PFSK-1 (cell line): ENCODE measurements at regions not wholly inside any gene's neighbourhood (a gene's known extent, or its start where the extent isn't known, plus 50 kb on each side); places are given as distances from the start of the nearest gene placed in this dataset.

Experiments used
- FOXP2 ChIP-seq: optimal IDR thresholded peaks from 2 replicates; pipeline ENCODE3; 2011; ENCODE audit warnings: borderline replicate concordance, control low read depth, inconsistent platforms; ENCODE audit not compliant: insufficient read depth; ENCODE audit errors: extremely low read length, extremely low read depth
- POLR2AphosphoS5 ChIP-seq: IDR thresholded peaks from 2 replicates; pipeline ENCODE4 v1.6.1; 2012; ENCODE audit warnings: low read depth, mild to moderate bottlenecking, control low read depth, low read length, moderate library complexity
- SIN3A ChIP-seq: IDR thresholded peaks from 2 replicates; pipeline ENCODE4 v1.6.1; 2012; ENCODE audit warnings: mild to moderate bottlenecking, low read length, moderate library complexity, borderline replicate concordance; ENCODE audit not compliant: insufficient read depth
- TAF1 ChIP-seq: IDR thresholded peaks from 2 replicates; pipeline ENCODE4 v1.6.1; 2012; ENCODE audit warnings: low read length, control low read depth, borderline replicate concordance; ENCODE audit not compliant: insufficient read depth
- TF ChIP-seq, protein P1 (sequence below), 2 experiments: IDR thresholded peaks; 2 replicates each; pipeline versions ENCODE4 v1.6.1 to v1.8.0; 2011 to 2012; ENCODE audit warnings: low read depth in 2 of 2, low read length in 2 of 2, control low read depth in 1 of 2, inconsistent platforms in 1 of 2, mild to moderate bottlenecking in 1 of 2, moderate library complexity in 1 of 2; ENCODE audit not compliant: insufficient read depth in 1 of 2

DNA sequence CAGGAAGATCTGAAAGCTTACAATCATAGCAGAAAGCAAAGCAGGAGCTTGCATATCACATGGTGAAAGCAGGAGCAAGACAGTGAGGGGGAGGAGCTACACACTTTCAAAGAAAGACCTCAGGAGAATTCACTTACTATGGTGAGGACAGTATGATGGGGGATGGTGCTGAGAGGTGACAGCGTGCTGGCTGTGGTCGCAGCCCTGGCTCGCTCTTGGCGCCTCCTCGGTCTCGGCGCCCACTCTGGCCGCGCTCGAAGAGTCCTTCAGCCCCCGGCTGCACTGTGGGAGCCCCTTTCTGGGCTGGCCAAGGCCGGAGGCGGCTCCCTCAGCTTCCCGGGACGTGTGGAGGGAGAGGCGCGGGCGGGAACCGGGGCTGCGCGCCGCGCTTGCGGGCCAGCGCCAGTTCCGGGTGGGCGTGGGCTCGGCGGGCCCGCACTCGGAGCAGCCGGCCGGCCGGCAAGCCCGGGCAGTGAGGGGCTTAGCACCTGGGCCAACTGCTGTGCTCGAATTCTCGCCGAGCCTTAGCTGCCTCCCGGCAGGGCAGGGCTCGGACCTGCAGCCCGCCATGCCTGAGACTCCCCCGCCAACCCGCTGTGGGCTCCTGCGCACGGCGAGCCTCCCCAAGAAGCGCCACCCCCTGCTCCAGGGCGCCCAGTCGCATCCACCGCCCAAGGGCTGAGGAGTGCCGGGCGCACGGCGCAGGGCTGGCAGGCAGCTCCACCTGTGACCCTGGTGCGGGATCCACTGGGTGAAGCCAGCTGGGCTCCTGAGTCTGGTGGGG, 131.9 kb upstream of the SPATS2L start:
- no peak for TF ChIP-seq SIN3A
- TF ChIP-seq POLR2AphosphoS5 = no peak
- no peak for TF ChIP-seq TAF1
- TF ChIP-seq FOXP2 = no peak
- TF ChIP-seq, protein P1, sequence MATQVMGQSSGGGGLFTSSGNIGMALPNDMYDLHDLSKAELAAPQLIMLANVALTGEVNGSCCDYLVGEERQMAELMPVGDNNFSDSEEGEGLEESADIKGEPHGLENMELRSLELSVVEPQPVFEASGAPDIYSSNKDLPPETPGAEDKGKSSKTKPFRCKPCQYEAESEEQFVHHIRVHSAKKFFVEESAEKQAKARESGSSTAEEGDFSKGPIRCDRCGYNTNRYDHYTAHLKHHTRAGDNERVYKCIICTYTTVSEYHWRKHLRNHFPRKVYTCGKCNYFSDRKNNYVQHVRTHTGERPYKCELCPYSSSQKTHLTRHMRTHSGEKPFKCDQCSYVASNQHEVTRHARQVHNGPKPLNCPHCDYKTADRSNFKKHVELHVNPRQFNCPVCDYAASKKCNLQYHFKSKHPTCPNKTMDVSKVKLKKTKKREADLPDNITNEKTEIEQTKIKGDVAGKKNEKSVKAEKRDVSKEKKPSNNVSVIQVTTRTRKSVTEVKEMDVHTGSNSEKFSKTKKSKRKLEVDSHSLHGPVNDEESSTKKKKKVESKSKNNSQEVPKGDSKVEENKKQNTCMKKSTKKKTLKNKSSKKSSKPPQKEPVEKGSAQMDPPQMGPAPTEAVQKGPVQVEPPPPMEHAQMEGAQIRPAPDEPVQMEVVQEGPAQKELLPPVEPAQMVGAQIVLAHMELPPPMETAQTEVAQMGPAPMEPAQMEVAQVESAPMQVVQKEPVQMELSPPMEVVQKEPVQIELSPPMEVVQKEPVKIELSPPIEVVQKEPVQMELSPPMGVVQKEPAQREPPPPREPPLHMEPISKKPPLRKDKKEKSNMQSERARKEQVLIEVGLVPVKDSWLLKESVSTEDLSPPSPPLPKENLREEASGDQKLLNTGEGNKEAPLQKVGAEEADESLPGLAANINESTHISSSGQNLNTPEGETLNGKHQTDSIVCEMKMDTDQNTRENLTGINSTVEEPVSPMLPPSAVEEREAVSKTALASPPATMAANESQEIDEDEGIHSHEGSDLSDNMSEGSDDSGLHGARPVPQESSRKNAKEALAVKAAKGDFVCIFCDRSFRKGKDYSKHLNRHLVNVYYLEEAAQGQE (IDR thresholded peaks at IDR 0.05; ENCODE audit: insufficient read depth in 1 of 2, low read depth in 2 of 2, low read length in 2 of 2) = no peak

GRCh38 chr2:200177971-200178911, 128.3 kb upstream of the SPATS2L start:
- TF ChIP-seq SIN3A = no peak
- TF ChIP-seq FOXP2 = no peak
- TF ChIP-seq POLR2AphosphoS5 = no peak
- no peak for TF ChIP-seq TAF1
- TF ChIP-seq, protein P1 (IDR thresholded peaks at IDR 0.05; ENCODE audit: insufficient read depth in 1 of 2, low read depth in 2 of 2, low read length in 2 of 2) = no peak

DNA sequence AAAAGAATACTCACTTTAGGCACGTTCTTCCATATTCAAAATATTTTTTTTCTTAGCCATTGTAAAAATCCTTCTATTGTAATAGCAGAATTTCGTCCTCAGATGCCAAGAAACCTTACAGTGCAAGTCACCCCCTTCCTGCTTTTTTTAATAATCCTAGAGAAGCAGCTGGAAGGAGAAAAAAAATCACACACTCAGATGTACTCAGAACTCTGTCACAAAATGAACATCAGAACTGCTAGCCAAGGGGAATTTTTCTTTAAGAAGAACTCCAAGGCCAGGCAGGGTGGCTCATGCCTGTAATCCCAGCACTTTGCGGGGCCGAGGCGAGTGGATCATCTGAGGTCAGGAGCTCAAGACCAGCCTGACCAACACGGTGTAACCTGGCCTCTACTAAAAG, 127.3 kb upstream of the SPATS2L start:
- TF ChIP-seq POLR2AphosphoS5 = no peak
- TF ChIP-seq, protein P1 (IDR thresholded peaks at IDR 0.05; ENCODE audit: insufficient read depth in 1 of 2, low read depth in 2 of 2, low read length in 2 of 2) = no peak
- TF ChIP-seq TAF1 = no peak
- TF ChIP-seq SIN3A = no peak
- TF ChIP-seq FOXP2 = no peak

- no peak for TF ChIP-seq TAF1
- no peak for TF ChIP-seq FOXP2
- TF ChIP-seq, protein P1 (IDR thresholded peaks at IDR 0.05; ENCODE audit: insufficient read depth in 1 of 2, low read depth in 2 of 2, low read length in 2 of 2) = no peak
- TF ChIP-seq POLR2AphosphoS5 = no peak
- TF ChIP-seq SIN3A = no peak
Measured at GRCh38 chr2:200180943-200181342, 125.5 kb upstream of the SPATS2L start.
